Adrenal gland (tissue), 9 donors: ENCODE measurements at regions not wholly inside any gene's neighbourhood (a gene's known extent, or its start where the extent isn't known, plus 50 kb on each side); places are given as distances from the start of the nearest gene placed in this dataset.

Source experiments
- DNase-seq, 7 donors: peaks; one replicate each; pipeline ENCODE4 v3.0.0-alpha.2; 2019 to 2020
- H3K27ac ChIP-seq, 5 donors: fragments of 200-600 bp; sonication (generic) in 4 of 5; 1 replicate in 3 of 5; 2 replicates in 2 of 5; pipeline versions ENCODE4 v1.5.1 to v1.8.0; 2016 to 2020; ENCODE audit warnings: mild to moderate bottlenecking in 1 of 5
- H3K27me3 ChIP-seq: fragments of 200-600 bp; 2 replicates; pipeline ENCODE4 v1.8.0; 2021
- H3K36me3 ChIP-seq, 2 donors: fragments of 200-600 bp; replicated peaks in 1 of 2; 1 replicate in 1 of 2; 2 replicates in 1 of 2; pipeline versions ENCODE4 v1.5.1 to v1.8.0; 2018 to 2022
- H3K4me1 ChIP-seq, 2 donors: fragments of 200-600 bp; replicated peaks in 1 of 2; 1 replicate in 1 of 2; 2 replicates in 1 of 2; pipeline versions ENCODE4 v1.5.1 to v1.8.0; 2018 to 2021
- H3K4me3 ChIP-seq, 4 donors: fragments of 200-600 bp; sonication (generic) in 3 of 4; one replicate each; pipeline ENCODE4 v1.5.1; 2016 to 2018
- H3K9me3 ChIP-seq, 3 donors: fragments of 200-600 bp; sonication (generic) in 1 of 3; replicated peaks in 1 of 3; 1 replicate in 2 of 3; 2 replicates in 1 of 3; pipeline versions ENCODE4 v1.5.1 to v1.8.0; 2016 to 2021
- CTCF ChIP-seq, 6 experiments: fragments of 450-650 bp in 4 of 6; fragments of 200-600 bp in 2 of 6; sonication (generic) in 1 of 6; IDR thresholded peaks; 1 replicate in 5 of 6; 2 replicates in 1 of 6; pipeline versions ENCODE4 v1.5.1 to v1.8.0; 2016 to 2021; ENCODE audit warnings: antibody characterized with exemption in 6 of 6, mild to moderate bottlenecking in 2 of 6, moderate library complexity in 1 of 6
- POLR2A ChIP-seq, 2 donors: fragments of 450-650 bp; IDR thresholded peaks; one replicate each; pipeline ENCODE4 v1.6.1; 2017; ENCODE audit warnings: antibody characterized with exemption in 2 of 2, mild to moderate bottlenecking in 2 of 2, moderate library complexity in 1 of 2
- WGBS, 4 donors: extraction: QIAGEN DNeasy Blood & Tissue Kit in 2 of 4; methylation state at CpG; one replicate each; pipeline versions ENCODE4 v1.1.5 to v1.1.7; 2013 to 2017; 5-methylcytosine and 5-hydroxymethylcytosine counted together
- intact Hi-C, 2 donors: fragments of 100-400 bp; cut with DNase I; formaldehyde crosslinking; loops; one replicate each; pipeline versions ENCODE4 v1.14.1 to v1.15.0; 2022 to 2023
- donor health status: healthy with polysubstance abuse.
- donor health status: Bipolar disorder and iron deficiency.
- donor health status: DM: yes; HTN: yes; CAD: no.
- donor health status: DM: no; HTN: no; CAD: no.
- donor health status: DM: no; HTN: no; CAD: no.

- intact Hi-C loops = no loop called here
- Histone ChIP-seq H3K4me3 (no peak overlapping the region), H3K36me3 (no peaks in the 10 kb centered on the region), H3K27me3 (no peaks in the 10 kb centered on the region), H3K27ac (no peak overlapping the region), H3K4me1 (no peaks in the 10 kb centered on the region), H3K9me3 (no peaks in the 10 kb centered on the region)
- WGBS, 4 donors = 83 to 85% (median 84%) methylated on average over 22 to 23 of the region's 23 CpGs
- TF ChIP-seq CTCF (IDR thresholded peaks at IDR 0.05) (no peak), POLR2A (IDR thresholded peaks at IDR 0.05) (no peak)
- no peak for DNase-seq
These were observed 209.7 kb downstream of the ASB1 start for GRCh38 chr2:238636269-238637073.

GRCh38 chr2:238638100-238638981 is 209.5 kb upstream of the TWIST2 start:
- H3K36me3 ChIP-seq = no peaks in the 10 kb centered on the region
- H3K9me3 ChIP-seq = no peaks in the 10 kb centered on the region
- no peak overlapping the region for H3K4me3 ChIP-seq
- no peak overlapping the region for H3K27ac ChIP-seq
- WGBS, 4 donors = 86 to 91% (median 88%) methylated on average over 15 to 20 of the region's 20 CpGs
- no peak for DNase-seq
- no peaks in the 10 kb centered on the region for H3K4me1 ChIP-seq
- intact Hi-C loops = no loop called here
- TF ChIP-seq POLR2A (IDR thresholded peaks at IDR 0.05) (no peak), CTCF (IDR thresholded peaks at IDR 0.05) (no peak)
- H3K27me3 ChIP-seq = no peaks in the 10 kb centered on the region

GRCh38 chr2:238638982-238639628 is 208.8 kb upstream of the TWIST2 start:
- DNase-seq = no peak

More at GRCh38 chr2:238638982-238639628, 208.8 kb upstream of the TWIST2 start:
- no peaks in the 10 kb centered on the region for H3K36me3 ChIP-seq
- H3K4me3 ChIP-seq = no peak overlapping the region
- no peaks in the 10 kb centered on the region for H3K27me3 ChIP-seq
- 84 to 90% (median 86%) methylated on average over 14 to 17 of the region's 17 CpGs for WGBS, 4 donors
- intact Hi-C loops = no loop called here
- H3K4me1 ChIP-seq = peaks cover 5 to 6% of the 10 kb centered on the region in 2 donors
- H3K27ac ChIP-seq = no peak overlapping the region
- H3K9me3 ChIP-seq = no peaks in the 10 kb centered on the region
- TF ChIP-seq POLR2A (IDR thresholded peaks at IDR 0.05) (no peak), CTCF (IDR thresholded peaks at IDR 0.05) (no peak)
